ENCODE measurements at regions not wholly inside any gene's neighbourhood (a gene's known extent, or its start where the extent isn't known, plus 50 kb on each side); places are given as distances from the start of the nearest gene placed in this dataset.

- H3K4me3 ChIP-seq (ENCODE audit: low read depth, low read length) = no peak overlapping the region
- TF ChIP-seq, protein P1, sequence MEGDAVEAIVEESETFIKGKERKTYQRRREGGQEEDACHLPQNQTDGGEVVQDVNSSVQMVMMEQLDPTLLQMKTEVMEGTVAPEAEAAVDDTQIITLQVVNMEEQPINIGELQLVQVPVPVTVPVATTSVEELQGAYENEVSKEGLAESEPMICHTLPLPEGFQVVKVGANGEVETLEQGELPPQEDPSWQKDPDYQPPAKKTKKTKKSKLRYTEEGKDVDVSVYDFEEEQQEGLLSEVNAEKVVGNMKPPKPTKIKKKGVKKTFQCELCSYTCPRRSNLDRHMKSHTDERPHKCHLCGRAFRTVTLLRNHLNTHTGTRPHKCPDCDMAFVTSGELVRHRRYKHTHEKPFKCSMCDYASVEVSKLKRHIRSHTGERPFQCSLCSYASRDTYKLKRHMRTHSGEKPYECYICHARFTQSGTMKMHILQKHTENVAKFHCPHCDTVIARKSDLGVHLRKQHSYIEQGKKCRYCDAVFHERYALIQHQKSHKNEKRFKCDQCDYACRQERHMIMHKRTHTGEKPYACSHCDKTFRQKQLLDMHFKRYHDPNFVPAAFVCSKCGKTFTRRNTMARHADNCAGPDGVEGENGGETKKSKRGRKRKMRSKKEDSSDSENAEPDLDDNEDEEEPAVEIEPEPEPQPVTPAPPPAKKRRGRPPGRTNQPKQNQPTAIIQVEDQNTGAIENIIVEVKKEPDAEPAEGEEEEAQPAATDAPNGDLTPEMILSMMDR (IDR thresholded peaks at IDR 0.05; ENCODE audit: low read depth, low read length) = no peak
Observed at GRCh38 chr4:62293551-62293950, 1093.4 kb downstream of the ADGRL3 start.

- no peak overlapping the region for H3K4me3 ChIP-seq (ENCODE audit: low read depth, low read length)
- TF ChIP-seq, protein P1 (IDR thresholded peaks at IDR 0.05; ENCODE audit: low read depth, low read length) = no peak
Observed at GRCh38 chr4:62292911-62293310, 1092.8 kb downstream of the ADGRL3 start.

GRCh38 chr4:62288808-62289541 is 1088.8 kb downstream of the ADGRL3 start:
- H3K4me3 ChIP-seq (ENCODE audit: low read depth, low read length) = no peak overlapping the region
- TF ChIP-seq, protein P1 (IDR thresholded peaks at IDR 0.05; ENCODE audit: low read depth, low read length) = no peak

DNA sequence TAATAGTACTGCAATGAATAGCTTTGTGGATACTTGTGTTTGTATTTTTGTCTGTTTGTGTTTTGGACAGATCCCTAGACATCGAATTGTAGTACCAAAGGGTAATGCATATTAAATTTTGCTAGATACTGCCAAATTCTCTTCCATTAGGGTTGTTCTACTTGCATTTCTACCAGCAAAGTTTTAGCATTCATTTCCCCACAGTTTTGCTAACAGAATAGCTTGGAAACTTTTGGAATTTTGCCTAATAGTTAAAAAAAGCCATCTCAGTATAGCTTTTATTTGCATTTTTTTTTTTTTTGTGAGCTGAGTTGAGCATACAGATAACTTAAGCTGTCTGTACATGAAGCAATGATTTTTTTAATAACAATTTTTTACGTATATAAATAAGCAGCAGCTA is 1084.9 kb downstream of the ADGRL3 start:
- H3K4me3 ChIP-seq (ENCODE audit: low read depth, low read length) = no peak overlapping the region
- TF ChIP-seq, protein P1 (IDR thresholded peaks at IDR 0.05; ENCODE audit: low read depth, low read length) = no peak

DNA sequence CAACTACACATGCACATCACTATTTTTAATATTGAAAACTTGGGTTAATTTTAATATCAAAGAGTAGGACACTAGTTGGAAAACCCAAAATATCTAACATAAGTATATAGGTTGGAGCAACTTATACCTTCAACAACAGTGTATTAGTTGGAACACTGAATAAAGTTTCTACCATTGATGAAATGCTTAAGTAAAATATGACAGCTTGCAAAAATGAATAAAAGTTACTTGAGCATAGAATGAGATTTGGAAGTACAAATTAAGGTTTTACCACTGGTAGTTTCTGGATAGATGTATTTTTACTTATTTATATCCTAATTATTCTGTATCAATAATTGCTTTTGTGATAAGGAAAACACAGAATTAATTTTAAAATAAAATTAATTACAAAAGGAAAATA is 1079.6 kb downstream of the ADGRL3 start:
- TF ChIP-seq, protein P1 (IDR thresholded peaks at IDR 0.05; ENCODE audit: low read depth, low read length) = no peak
- no peak overlapping the region for H3K4me3 ChIP-seq (ENCODE audit: low read depth, low read length)

DNA sequence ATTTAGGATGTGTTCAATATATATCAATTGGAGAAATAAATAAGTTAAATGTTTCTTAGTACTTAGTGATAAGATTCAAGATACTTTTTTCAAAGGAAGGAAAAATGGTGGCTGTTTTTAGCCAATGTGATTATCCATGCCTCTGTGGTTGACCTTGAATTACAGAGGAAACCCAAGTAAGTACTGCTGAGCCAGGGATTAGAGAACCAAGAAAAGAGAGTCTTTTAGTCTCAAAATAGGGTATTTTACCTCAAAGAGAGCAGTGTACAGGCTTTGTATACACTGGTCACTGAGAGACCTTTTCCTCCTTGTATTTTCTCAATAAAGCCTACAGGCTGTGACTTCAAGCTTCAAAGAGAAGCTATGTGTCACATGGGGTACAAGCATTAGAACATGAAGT is 1075.3 kb downstream of the ADGRL3 start:
- TF ChIP-seq, protein P1 (IDR thresholded peaks at IDR 0.05; ENCODE audit: low read depth, low read length) = no peak
- no peak overlapping the region for H3K4me3 ChIP-seq (ENCODE audit: low read depth, low read length)

DNA sequence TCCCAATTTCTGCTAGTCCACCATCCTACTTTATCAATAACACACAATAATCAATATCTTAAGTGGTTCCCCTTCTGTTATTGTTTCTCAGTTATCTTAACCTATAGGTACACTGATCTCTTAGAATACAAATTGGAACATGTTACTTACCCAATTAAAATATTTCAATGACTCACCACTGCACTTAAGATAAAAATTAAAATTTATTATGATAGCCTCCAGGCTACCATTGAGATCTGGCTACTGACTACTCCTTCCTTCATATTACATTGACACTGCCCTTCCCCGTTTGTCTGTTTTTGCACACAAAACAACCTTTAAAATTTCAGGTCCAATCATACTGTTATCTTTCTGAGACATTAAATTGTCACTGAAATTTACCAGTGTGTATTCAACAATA is 1074.7 kb downstream of the ADGRL3 start:
- no peak overlapping the region for H3K4me3 ChIP-seq (ENCODE audit: low read depth, low read length)
- TF ChIP-seq, protein P1 (IDR thresholded peaks at IDR 0.05; ENCODE audit: low read depth, low read length) = no peak

Measured in WI38 (cell line).